ENCODE measurements at regions not wholly inside any gene's neighbourhood (a gene's known extent, or its start where the extent isn't known, plus 50 kb on each side); places are given as distances from the start of the nearest gene placed in this dataset.
A peak's percentile ranks its signal among the peaks of the same experiment; 100 is the strongest.

DNA sequence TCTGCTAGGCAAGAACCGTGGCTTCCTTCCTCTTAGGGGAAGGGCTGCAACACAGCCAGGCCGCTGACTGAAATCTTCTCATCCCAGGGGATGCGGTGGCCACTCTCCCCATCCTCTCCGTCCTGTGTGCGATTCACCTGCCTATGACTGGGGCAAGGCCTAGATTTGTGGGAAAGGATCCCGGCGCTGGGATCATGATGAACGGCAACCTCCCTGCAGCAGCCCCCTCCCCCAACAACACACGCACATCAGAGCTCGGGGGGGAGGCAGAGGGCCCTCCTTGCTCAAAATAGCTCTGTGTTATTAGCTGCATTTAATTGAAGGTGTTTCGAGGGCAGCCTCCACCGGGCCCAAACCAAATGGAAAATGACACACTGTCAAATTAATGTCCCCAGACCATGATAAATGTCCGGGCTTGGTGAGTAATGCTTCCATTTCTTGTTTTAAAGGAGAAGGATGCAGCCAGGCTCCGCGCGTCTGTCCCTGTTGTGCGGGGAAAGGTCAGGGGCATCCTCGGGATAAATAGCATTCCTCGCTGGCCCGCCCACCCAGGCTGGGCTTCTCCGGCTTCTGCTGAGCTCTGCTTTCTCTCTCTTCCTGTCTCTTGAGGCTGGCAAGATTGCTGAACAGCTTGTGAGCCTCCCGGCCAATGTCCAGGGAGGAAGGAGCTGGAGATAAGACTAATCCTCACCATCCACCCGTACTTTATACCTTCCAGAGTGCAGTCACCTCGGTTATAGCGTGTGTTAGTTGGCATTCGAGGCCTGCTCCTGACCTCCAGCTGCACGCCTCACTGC, 56.4 kb upstream of the TLE3 start:
- FAIRE-seq = peak; percentile 92
- DNase-seq (ENCODE audit: low spot score) = no peak

DNA sequence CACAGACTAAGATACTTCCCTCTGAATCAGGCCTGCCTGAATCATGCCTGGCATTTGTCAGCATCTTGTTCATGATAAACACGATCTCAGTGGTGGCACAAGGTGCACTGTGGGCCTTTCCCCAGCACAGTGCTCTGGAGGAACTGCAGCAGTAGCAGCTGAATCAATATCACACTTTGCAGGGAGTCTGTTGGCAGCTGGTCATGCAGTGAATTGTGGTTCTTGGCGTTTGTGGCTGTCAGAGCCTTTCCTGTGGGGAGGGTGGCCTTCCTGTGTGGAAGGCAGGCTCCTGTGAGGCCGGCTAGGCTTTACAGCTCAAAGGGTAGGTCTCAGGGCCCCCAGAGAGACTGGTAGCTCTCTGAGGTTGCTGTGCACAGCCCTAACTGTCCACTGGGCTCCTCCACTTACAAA, 54.4 kb upstream of the TLE3 start:
- peak; percentile 13 for FAIRE-seq

GRCh38 chr15:70151462-70151861, 53.7 kb upstream of the TLE3 start:
- FAIRE-seq = peak; percentile 37
- DNase-seq (ENCODE audit: low spot score) = no peak

More for the DNA sequence above, 54.4 kb upstream of the TLE3 start:
- DNase-seq (ENCODE audit: low spot score) = no peak

DNA sequence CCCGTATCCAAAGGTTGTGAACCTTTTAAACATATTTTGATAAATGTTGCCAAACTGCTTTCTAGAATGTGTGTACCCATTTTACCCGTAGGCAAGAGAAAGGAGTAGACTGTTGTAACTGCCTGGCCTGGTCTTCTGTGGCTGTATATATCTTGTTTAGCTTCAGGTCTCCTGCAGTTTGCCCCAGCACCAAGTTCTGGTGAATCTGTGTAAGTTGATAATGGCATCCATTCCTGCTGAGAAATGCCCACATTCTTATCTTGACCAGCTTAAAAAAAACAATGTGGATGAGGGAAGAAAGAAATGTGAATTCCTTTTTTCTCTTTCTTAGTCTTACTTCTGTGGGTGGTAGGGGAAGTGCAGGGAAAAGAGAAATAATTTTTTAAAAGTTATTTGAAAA, 53.3 kb upstream of the TLE3 start:
- no peak for FAIRE-seq
- DNase-seq (ENCODE audit: low spot score) = no peak

DNA sequence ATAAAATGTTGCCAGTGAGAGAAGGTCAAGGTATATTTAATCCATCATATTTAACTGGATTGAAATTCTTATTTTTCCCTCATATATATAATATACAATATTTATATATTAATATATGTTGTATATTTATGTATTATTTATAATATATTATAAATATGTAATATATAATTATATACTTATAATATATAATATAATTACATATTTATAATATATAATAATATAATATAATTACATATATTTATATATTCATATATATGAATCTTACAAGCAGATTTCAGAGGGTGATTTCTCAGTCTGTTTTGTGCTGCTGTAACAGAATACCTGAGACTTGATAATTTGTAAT, 52.7 kb upstream of the TLE3 start:
- FAIRE-seq (no peak), DNase-seq (ENCODE audit: low spot score) (no peak)

DNA sequence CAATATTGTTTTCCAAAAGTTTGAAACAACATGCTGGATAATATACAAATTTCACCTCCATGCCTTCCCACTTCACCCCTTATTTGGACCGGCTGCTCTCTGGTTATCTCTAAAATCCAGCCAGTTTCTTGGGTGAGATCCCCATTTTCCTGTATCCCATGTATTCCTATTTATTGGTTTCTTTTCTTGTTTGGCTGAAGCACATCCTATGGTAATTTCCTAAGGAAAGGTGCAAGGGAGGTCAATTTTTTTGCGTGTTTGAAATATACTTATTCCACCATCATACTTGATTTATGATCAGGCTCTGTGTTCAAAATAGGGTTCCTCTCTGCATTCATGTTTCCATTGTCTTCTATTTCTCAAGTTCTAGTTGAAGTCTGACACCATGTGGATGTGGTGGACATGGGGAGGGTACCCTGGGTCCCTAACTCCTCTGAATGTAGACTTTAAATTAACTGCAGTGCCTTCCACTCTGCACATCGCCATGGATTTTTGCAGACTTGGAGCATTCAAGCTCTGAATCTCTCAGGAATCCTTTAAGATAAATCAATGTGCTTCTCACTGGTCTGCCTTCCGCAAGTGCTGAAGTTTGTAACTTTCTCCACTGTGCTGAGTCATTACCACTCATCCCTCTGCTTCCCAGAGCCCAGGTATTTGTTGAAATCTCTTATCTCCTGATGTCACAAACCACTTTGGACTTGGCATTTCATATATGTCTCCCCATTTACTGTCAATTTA, 52.1 kb upstream of the TLE3 start:
- DNase-seq (ENCODE audit: low spot score) (no peak), FAIRE-seq (no peak)

GRCh38 chr15:70147778-70148177, 50.1 kb upstream of the TLE3 start:
- FAIRE-seq = no peak

More at GRCh38 chr15:70147778-70148177, 50.1 kb upstream of the TLE3 start:
- DNase-seq (ENCODE audit: low spot score) = no peak
